ENCODE measurements at regions not wholly inside any gene's neighbourhood (a gene's known extent, or its start where the extent isn't known, plus 50 kb on each side); places are given as distances from the start of the nearest gene placed in this dataset.

- TF ChIP-seq POLR2AphosphoS5 (IDR thresholded peaks at IDR 0.05; ENCODE audit: borderline replicate concordance, low read depth, low read length) (no peak), EZH2 (IDR thresholded peaks at IDR 0.05) (no peak), FOXP2 (optimal IDR thresholded peaks at IDR 0.05; ENCODE audit: control extremely low read depth, extremely low read length, insufficient read depth) (no peak)
Measured at GRCh38 chr10:107451047-107451446, 286.5 kb upstream of the SORCS1 start.

Data from SK-N-MC (cell line).